Inferior parietal cortex (tissue), 1 donor: ENCODE measurements at regions not wholly inside any gene's neighbourhood (a gene's known extent, or its start where the extent isn't known, plus 50 kb on each side); places are given as distances from the start of the nearest gene placed in this dataset.
A peak's percentile ranks its signal among the peaks of the same experiment; 100 is the strongest.
"Not testable (repeated sequence)": the region's sequence is repeated elsewhere in the genome, so short reads cannot be mapped to it uniquely, and the experiment has no call there.

Experiments used
- DNase-seq: peaks from one replicate; pipeline ENCODE4 v3.0.0-alpha.2; 2016; ENCODE audit errors: extremely low spot score

- no peak for DNase-seq
Observed at GRCh38 chrX:116289592-116289991, 119.0 kb downstream of the AGTR2 start.

GRCh38 chrX:116290359-116290758 lies 119.8 kb downstream of the AGTR2 start:
- DNase-seq = no peak

GRCh38 chrX:116292183-116292582 lies 121.6 kb downstream of the AGTR2 start:
- no peak for DNase-seq

- DNase-seq = no peak
Observed at GRCh38 chrX:116298956-116299355, 128.4 kb downstream of the AGTR2 start.

- DNase-seq = no peak
Observed at GRCh38 chrX:116306218-116306617, 130.2 kb upstream of the SLC6A14 start.

- DNase-seq = peak; percentile 3
Observed at GRCh38 chrX:116317409-116317808, 119.0 kb upstream of the SLC6A14 start.

GRCh38 chrX:116318672-116319071 lies 117.7 kb upstream of the SLC6A14 start:
- no peak for DNase-seq

GRCh38 chrX:116321711-116322110 lies 114.7 kb upstream of the SLC6A14 start:
- no peak for DNase-seq

GRCh38 chrX:116332026-116332425 lies 104.4 kb upstream of the SLC6A14 start:
- not testable (repeated sequence) for DNase-seq

GRCh38 chrX:116334797-116335196 lies 101.6 kb upstream of the SLC6A14 start:
- DNase-seq = not testable (repeated sequence)

GRCh38 chrX:116339407-116339806 lies 97.0 kb upstream of the SLC6A14 start:
- no peak for DNase-seq

GRCh38 chrX:116342903-116343302 lies 93.5 kb upstream of the SLC6A14 start:
- DNase-seq = no peak

GRCh38 chrX:116345958-116346357 lies 90.4 kb upstream of the SLC6A14 start:
- DNase-seq = no peak

GRCh38 chrX:116357329-116357728 lies 79.1 kb upstream of the SLC6A14 start:
- no peak for DNase-seq

GRCh38 chrX:116378961-116379360 lies 57.4 kb upstream of the SLC6A14 start:
- DNase-seq = no peak

GRCh38 chrX:116379854-116380253 lies 56.6 kb upstream of the SLC6A14 start:
- no peak for DNase-seq

GRCh38 chrX:116384406-116384954 lies 51.9 kb upstream of the SLC6A14 start:
- DNase-seq = no peak
